Hepatocyte (in vitro differentiated cells): ENCODE measurements at regions not wholly inside any gene's neighbourhood (a gene's known extent, or its start where the extent isn't known, plus 50 kb on each side); places are given as distances from the start of the nearest gene placed in this dataset.

Source experiments
- CTCF ChIP-seq: fragments of 200-600 bp; sonication (generic); IDR thresholded peaks from 2 replicates; pipeline ENCODE4 v1.5.1; 2016; ENCODE audit warnings: antibody characterized with exemption, mild to moderate bottlenecking; ENCODE audit not compliant: poor library complexity
- EZH2 ChIP-seq: fragments of 200-600 bp; sonication (generic); IDR thresholded peaks from 2 replicates; pipeline ENCODE4 v1.6.1; 2016; ENCODE audit warnings: antibody characterized with exemption, mild to moderate bottlenecking, borderline replicate concordance
- EZH2phosphoT487 ChIP-seq: fragments of 200-600 bp; sonication (generic); IDR thresholded peaks from one replicate; pipeline ENCODE4 v1.6.1; 2018; ENCODE audit warnings: antibody characterized with exemption, mild to moderate bottlenecking, low read depth, moderate library complexity; ENCODE audit not compliant: unreplicated experiment, severe bottlenecking

DNA sequence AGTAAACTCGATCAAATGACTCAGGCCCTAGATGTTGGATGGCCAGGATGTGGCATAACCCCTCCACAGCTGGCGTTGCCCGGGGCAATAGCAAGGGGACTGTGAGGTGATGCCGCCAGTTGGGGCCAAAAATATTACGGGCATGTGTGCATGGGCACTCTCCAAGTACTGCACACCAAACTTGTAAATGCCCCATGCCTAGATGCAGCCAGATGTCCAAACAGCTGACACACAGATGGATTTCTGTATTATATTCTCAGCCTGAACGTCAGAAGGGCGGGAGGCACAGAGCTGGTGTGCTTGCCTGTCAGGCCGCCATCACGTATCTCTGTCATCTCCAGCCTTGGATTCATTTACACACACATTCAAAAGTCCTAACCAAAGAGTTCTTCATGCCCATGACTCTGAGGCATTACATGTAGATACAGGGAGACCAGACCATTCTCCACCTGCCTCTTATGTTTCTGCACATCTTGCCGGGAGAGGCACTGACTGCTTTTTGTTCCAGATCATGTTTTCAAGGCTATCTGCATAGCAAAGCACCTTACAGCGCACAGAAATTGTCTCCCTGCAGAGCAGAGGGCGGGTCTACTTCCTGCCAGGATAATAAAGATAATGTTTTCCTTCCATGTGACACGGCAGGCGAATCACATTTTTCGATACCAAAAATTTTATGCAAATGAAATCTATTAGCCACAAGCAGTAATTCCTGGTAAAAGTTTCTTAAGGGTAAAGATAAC is 200.9 kb upstream of the ADAMTS16 start:
- TF ChIP-seq CTCF (no peak), EZH2 (no peak), EZH2phosphoT487 (no peak)
